H1 (cell line): ENCODE measurements at regions not wholly inside any gene's neighbourhood (a gene's known extent, or its start where the extent isn't known, plus 50 kb on each side); places are given as distances from the start of the nearest gene placed in this dataset.

Source experiments
- CTCF ChIA-PET: fragments of 300-600 bp; sonication (Branson Sonifier 250); formaldehyde crosslinking; loops from one replicate; lab custom pipeline; 2021; ENCODE audit not compliant: partially characterized antibody; lab: Charles Lee
- POLR2A ChIA-PET: fragments of 300-600 bp; sonication (Branson Sonifier 250); formaldehyde crosslinking; loops from one replicate; lab custom pipeline; 2021; ENCODE audit warnings: inconsistent platforms; ENCODE audit not compliant: partially characterized antibody; lab: Charles Lee
- DNase-seq, 2 experiments: peaks; one replicate each; pipeline versions ENCODE4 v3.0.0 to v3.0.0-alpha.2; 2010 to 2022; ENCODE audit warnings: low spot score in 2 of 2, low read depth in 1 of 2, mixed read lengths in 1 of 2
- FAIRE-seq: peaks from 2 replicates; lab custom pipeline; 2011; peaks lifted over from hg19 to GRCh38; lab: Jason Lieb, UNC
- H2AFZ ChIP-seq: 2 replicates; pipeline ENCODE4 v1.8.1; 2012; ENCODE audit warnings: low read length, inconsistent platforms
- H2AK5ac ChIP-seq: 2 replicates; pipeline ENCODE4 v1.6.1; 2013; ENCODE audit warnings: low read depth, low read length
- H2BK120ac ChIP-seq: replicated peaks from 2 replicates; pipeline ENCODE3; 2013; ENCODE audit warnings: low read depth, low read length, inconsistent platforms
- H2BK12ac ChIP-seq: 2 replicates; pipeline ENCODE4 v1.6.1; 2013; ENCODE audit warnings: low read depth, low read length
- H2BK15ac ChIP-seq: 2 replicates; pipeline ENCODE4 v1.6.1; 2013; ENCODE audit warnings: low read length
- H2BK20ac ChIP-seq: 2 replicates; pipeline ENCODE4 v1.6.1; 2013; ENCODE audit warnings: low read length
- H2BK5ac ChIP-seq: 2 replicates; pipeline ENCODE4 v1.6.1; 2013; ENCODE audit warnings: low read depth, low read length
- H3K14ac ChIP-seq: 2 replicates; pipeline ENCODE4 v1.6.1; 2013; ENCODE audit warnings: inconsistent platforms; ENCODE audit not compliant: insufficient read length
- H3K18ac ChIP-seq: 2 replicates; pipeline ENCODE4 v1.6.1; 2013; ENCODE audit warnings: low read length; ENCODE audit errors: extremely low read depth
- H3K23ac ChIP-seq: 2 replicates; pipeline ENCODE4 v1.6.1; 2013; ENCODE audit warnings: inconsistent platforms; ENCODE audit not compliant: insufficient read length
- H3K23me2 ChIP-seq: 2 replicates; pipeline ENCODE4 v1.6.1; 2013; ENCODE audit warnings: low read depth, low read length
- H3K27ac ChIP-seq: 2 replicates; pipeline ENCODE4 v1.6.1; 2011; ENCODE audit warnings: low read depth, low read length, inconsistent platforms
- H3K27me3 ChIP-seq, 4 experiments: replicated peaks in 1 of 4; 1 replicate in 1 of 4; 2 replicates in 3 of 4; pipeline versions ENCODE4 v1.6.1 to v1.8.1; 2011 to 2013; ENCODE audit warnings: low read length in 3 of 4, mild to moderate bottlenecking in 3 of 4, inconsistent platforms in 2 of 4, mixed read lengths in 2 of 4, moderate library complexity in 1 of 4; ENCODE audit not compliant: control insufficient read depth in 3 of 4, insufficient read depth in 3 of 4; ENCODE audit errors: extremely low read depth in 1 of 4
- H3K36me3 ChIP-seq, 4 experiments: 2 replicates each; pipeline versions ENCODE4 v1.6.1 to v1.8.1; 2011 to 2013; ENCODE audit warnings: mild to moderate bottlenecking in 4 of 4, low read length in 3 of 4, moderate library complexity in 2 of 4, control low read depth in 1 of 4, inconsistent platforms in 1 of 4; ENCODE audit not compliant: insufficient read depth in 4 of 4, control insufficient read depth in 2 of 4
- H3K4ac ChIP-seq: replicated peaks from 2 replicates; pipeline ENCODE3; 2013; ENCODE audit warnings: low read length, low read depth, mixed read lengths, inconsistent platforms; ENCODE audit not compliant: insufficient read length
- H3K4me1 ChIP-seq, 4 experiments: replicated peaks in 1 of 4; 1 replicate in 1 of 4; 2 replicates in 3 of 4; pipeline versions ENCODE4 v1.6.1 to v1.8.1; 2011 to 2013; ENCODE audit warnings: low read length in 3 of 4, inconsistent platforms in 2 of 4, mixed read lengths in 1 of 4; ENCODE audit not compliant: insufficient read depth in 4 of 4, control insufficient read depth in 3 of 4
- H3K4me2 ChIP-seq, 2 experiments: 2 replicates each; pipeline versions ENCODE4 v1.6.1 to v1.8.1; 2011 to 2013; ENCODE audit warnings: low read depth in 2 of 2, low read length in 2 of 2, control low read depth in 1 of 2, inconsistent platforms in 1 of 2, mild to moderate bottlenecking in 1 of 2; ENCODE audit not compliant: insufficient read depth in 1 of 2
- H3K4me3 ChIP-seq, 4 experiments: fragments of 200-600, 300-600 bp in 1 of 4; sonication (generic), shearing (Covaris generic), sonication (Bioruptor Twin) in 1 of 4; 2 replicates each; pipeline versions ENCODE4 v1.5.1 to v1.8.1; 2011 to 2016; ENCODE audit warnings: low read length in 4 of 4, low read depth in 3 of 4, control low read depth in 2 of 4, inconsistent platforms in 2 of 4, mild to moderate bottlenecking in 2 of 4, mixed read lengths in 1 of 4, moderate library complexity in 1 of 4; ENCODE audit not compliant: insufficient read depth in 2 of 4; ENCODE audit errors: extremely low read depth in 1 of 4
- H3K56ac ChIP-seq: replicated peaks from 2 replicates; pipeline ENCODE3; 2013; ENCODE audit warnings: low read depth, mild to moderate bottlenecking, mixed read lengths, low read length, inconsistent platforms; ENCODE audit not compliant: insufficient read length
- H3K79me1 ChIP-seq: 2 replicates; pipeline ENCODE4 v1.6.1; 2013; ENCODE audit warnings: low read depth, low read length, control low read depth
- H3K79me2 ChIP-seq, 2 experiments: 2 replicates each; pipeline versions ENCODE4 v1.6.1 to v1.8.1; 2012 to 2013; ENCODE audit warnings: low read length in 2 of 2, mild to moderate bottlenecking in 2 of 2, inconsistent platforms in 1 of 2; ENCODE audit not compliant: insufficient read depth in 2 of 2, control insufficient read depth in 1 of 2
- H3K9ac ChIP-seq, 4 experiments: replicated peaks in 1 of 4; 1 replicate in 1 of 4; 2 replicates in 3 of 4; pipeline versions ENCODE4 v1.6.1 to v1.8.1; 2011 to 2013; ENCODE audit warnings: low read depth in 3 of 4, low read length in 3 of 4, control low read depth in 2 of 4, mild to moderate bottlenecking in 2 of 4, moderate library complexity in 2 of 4, inconsistent platforms in 1 of 4; ENCODE audit errors: extremely low read depth in 1 of 4
- H3K9me3 ChIP-seq, 2 experiments: 2 replicates each; pipeline versions ENCODE4 v1.6.1 to v1.8.1; 2012 to 2013; ENCODE audit warnings: mild to moderate bottlenecking in 2 of 2, moderate library complexity in 2 of 2, control low read depth in 1 of 2, inconsistent platforms in 1 of 2, low read depth in 1 of 2, low read length in 1 of 2, mixed read lengths in 1 of 2; ENCODE audit not compliant: insufficient read depth in 2 of 2
- H4K20me1 ChIP-seq, 2 experiments: replicated peaks in 1 of 2; 2 replicates each; pipeline versions ENCODE3 to v1.8.1; 2011 to 2013; ENCODE audit warnings: inconsistent platforms in 2 of 2, low read length in 2 of 2, mild to moderate bottlenecking in 1 of 2; ENCODE audit not compliant: insufficient read depth in 2 of 2, control insufficient read depth in 1 of 2
- H4K5ac ChIP-seq: 2 replicates; pipeline ENCODE4 v1.6.1; 2013; ENCODE audit warnings: low read length, low read depth, mixed read lengths, inconsistent platforms; ENCODE audit not compliant: insufficient read length
- H4K8ac ChIP-seq: 2 replicates; pipeline ENCODE4 v1.8.0; 2013; ENCODE audit warnings: mild to moderate bottlenecking, moderate library complexity, low read length, inconsistent platforms; ENCODE audit not compliant: insufficient read depth; ENCODE audit errors: extremely low read depth
- H4K91ac ChIP-seq: replicated peaks from 2 replicates; pipeline ENCODE3; 2013; ENCODE audit warnings: low read length, mixed read lengths, inconsistent platforms; ENCODE audit not compliant: insufficient read length
- CBX5 ChIP-seq: fragments of 300-800, 300-1000 bp; sonication (generic); IDR thresholded peaks from 2 replicates; pipeline ENCODE4 v1.7.1; 2016; ENCODE audit warnings: antibody characterized with exemption, low read length, low read depth
- CBX8 ChIP-seq: fragments of 300-800, 300-1000 bp; sonication (generic); IDR thresholded peaks from 2 replicates; pipeline ENCODE4 v1.7.1; 2016; ENCODE audit warnings: low read depth, low read length, borderline replicate concordance
- CEBPB ChIP-seq: IDR thresholded peaks from 2 replicates; pipeline ENCODE4 v1.6.1; 2012; ENCODE audit warnings: low read depth, low read length
- CHD1 ChIP-seq: IDR thresholded peaks from 2 replicates; pipeline ENCODE4 v1.6.1; 2012; ENCODE audit warnings: low read depth, low read length, improper control_type of control experiment
- CHD2 ChIP-seq: IDR thresholded peaks from 2 replicates; pipeline ENCODE4 v1.6.1; 2012; ENCODE audit warnings: low read length, improper control_type of control experiment
- GABPA ChIP-seq: IDR thresholded peaks from 2 replicates; pipeline ENCODE4 v1.6.1; 2011; ENCODE audit warnings: mild to moderate bottlenecking, low read length, moderate library complexity, borderline replicate concordance; ENCODE audit not compliant: insufficient read depth
- GTF2F1 ChIP-seq: IDR thresholded peaks from 2 replicates; pipeline ENCODE4 v1.6.1; 2012; ENCODE audit warnings: low read depth, low read length, improper control_type of control experiment, borderline replicate concordance
- JUN ChIP-seq: IDR thresholded peaks from 2 replicates; pipeline ENCODE4 v1.6.1; 2011; ENCODE audit warnings: low read depth, mild to moderate bottlenecking, improper control_type of control experiment, low read length
- KDM5A ChIP-seq: fragments of 200-600 bp; IDR thresholded peaks from 2 replicates; pipeline ENCODE4 v1.7.1; 2012; ENCODE audit warnings: mild to moderate bottlenecking, low read length, inconsistent platforms, mixed read lengths
- MAX ChIP-seq: IDR thresholded peaks from 2 replicates; pipeline ENCODE4 v1.6.1; 2012; ENCODE audit warnings: inconsistent platforms
- POLR2AphosphoS5 ChIP-seq: IDR thresholded peaks from 2 replicates; pipeline ENCODE4 v1.6.1; 2011; ENCODE audit warnings: low read depth, low read length
- RXRA ChIP-seq: IDR thresholded peaks from 2 replicates; pipeline ENCODE4 v1.6.1; 2011; ENCODE audit warnings: low read depth, mild to moderate bottlenecking, low read length, moderate library complexity; ENCODE audit not compliant: insufficient read depth
- SIN3A ChIP-seq, 2 experiments: IDR thresholded peaks in 1 of 2; conservative IDR thresholded peaks in 1 of 2; 2 replicates each; pipeline ENCODE4 v1.6.1; 2011 to 2012; ENCODE audit warnings: low read length in 2 of 2, improper control_type of control experiment in 1 of 2, low read depth in 1 of 2, mild to moderate bottlenecking in 1 of 2
- SRF ChIP-seq: IDR thresholded peaks from 2 replicates; pipeline ENCODE4 v1.6.1; 2011; ENCODE audit warnings: mild to moderate bottlenecking, low read depth, low read length, moderate library complexity
- TBP ChIP-seq: IDR thresholded peaks from 2 replicates; pipeline ENCODE4 v1.6.1; 2011; ENCODE audit warnings: low read depth, low read length, improper control_type of control experiment
- WGBS, 2 experiments: shearing (Covaris generic) in 1 of 2; methylation state at CpG; one replicate each; pipeline versions ENCODE4 v1.1.6 to v1.1.7; 2013 to 2015; ENCODE audit warnings: low lambda C conversion rate in 2 of 2, mixed read lengths in 2 of 2, inconsistent platforms in 1 of 2, low coverage in 1 of 2, missing lambda C conversion rate in 1 of 2; ENCODE audit not compliant: insufficient replicate concordance in 2 of 2, insufficient coverage in 1 of 2, insufficient read length in 1 of 2; ENCODE audit errors: extremely low coverage in 1 of 2, missing lambda C conversion rate in 1 of 2; 5-methylcytosine and 5-hydroxymethylcytosine counted together

GRCh38 chr7:113764401-113765035 lies 154.3 kb downstream of the PPP1R3A start:
- Histone ChIP-seq H2AFZ (no peak overlapping the region), H3K79me2 (no peaks in the 10 kb centered on the region), H4K8ac (no peak overlapping the region), H2BK5ac (no peak overlapping the region), H2BK15ac (no peak overlapping the region), H2BK20ac (no peak overlapping the region), H3K56ac (no peak overlapping the region), H3K4me1 (no peaks in the 10 kb centered on the region), H3K23me2 (no peaks in the 10 kb centered on the region), H3K9ac (no peak overlapping the region), H4K5ac (no peak overlapping the region), H3K27me3 (no peaks in the 10 kb centered on the region), H2BK120ac (no peak overlapping the region), H4K91ac (no peak overlapping the region), H2AK5ac (no peak overlapping the region), H3K79me1 (no peaks in the 10 kb centered on the region), H4K20me1 (no peaks in the 10 kb centered on the region), H3K4ac (no peak overlapping the region), H3K23ac (no peak overlapping the region), H2BK12ac (no peak overlapping the region), H3K18ac (no peak overlapping the region), H3K14ac (no peak overlapping the region), H3K9me3 (no peaks in the 10 kb centered on the region), H3K4me3 (no peak overlapping the region), H3K36me3 (no peaks in the 10 kb centered on the region), H3K4me2 (no peak overlapping the region), H3K27ac (no peak overlapping the region)
- 89% methylated on average over 2 of the region's 2 CpGs; no CpG with 5 or more reads in 1 of the 2 experiments for WGBS, 2 experiments
- POLR2A ChIA-PET = no interaction called here
- FAIRE-seq = no peak
- no peak for DNase-seq
- CTCF ChIA-PET = no interaction called here
- TF ChIP-seq POLR2AphosphoS5 = no peak
- no peak for TF ChIP-seq RXRA
- no peak for TF ChIP-seq GABPA
- TF ChIP-seq SRF = no peak
- no peak for TF ChIP-seq CHD1
- no peak for TF ChIP-seq JUN
- TF ChIP-seq CEBPB = no peak
- no peak for TF ChIP-seq CHD2
- TF ChIP-seq TBP = no peak
- no peak for TF ChIP-seq CBX8
- no peak for TF ChIP-seq MAX
- no peak for TF ChIP-seq CBX5
- no peak for TF ChIP-seq GTF2F1
- no peak for TF ChIP-seq KDM5A
- no peak for TF ChIP-seq SIN3A (conservative IDR thresholded peaks at IDR 0.05 in 1 of 2, IDR thresholded peaks at IDR 0.05 in 1 of 2; ENCODE audit: low read depth in 1 of 2, low read length in 2 of 2)
